AG09309 (cell line): ENCODE measurements at regions not wholly inside any gene's neighbourhood (a gene's known extent, or its start where the extent isn't known, plus 50 kb on each side); places are given as distances from the start of the nearest gene placed in this dataset.

Experiments used
- DNase-seq: peaks from one replicate; pipeline ENCODE4 v3.0.0-alpha.2; 2010; ENCODE audit warnings: low read depth
- H3K4me3 ChIP-seq: 2 replicates; pipeline ENCODE4 v1.5.1; 2011; ENCODE audit warnings: mild to moderate bottlenecking, low read depth, low read length, moderate library complexity; ENCODE audit not compliant: control insufficient read depth
- CTCF ChIP-seq: IDR thresholded peaks from 2 replicates; pipeline ENCODE4 v1.5.1; 2011; ENCODE audit warnings: mild to moderate bottlenecking, low read depth, low read length, inconsistent platforms; ENCODE audit not compliant: insufficient read depth, control insufficient read depth; ENCODE audit errors: missing control alignments

- H3K4me3 ChIP-seq, result no peak overlapping the region
- TF ChIP-seq CTCF, result no peak
- no peak for DNase-seq
Measured at GRCh38 chr14:49971156-49972130, 78.6 kb downstream of the ARF6 start.

GRCh38 chr14:49972131-49972671 lies 79.3 kb downstream of the ARF6 start:
- no peak for DNase-seq
- no peak overlapping the region for H3K4me3 ChIP-seq
- TF ChIP-seq CTCF, result no peak

- DNase-seq, result peak; percentile 43
- no peak for TF ChIP-seq CTCF
- H3K4me3 ChIP-seq, result no peak overlapping the region; the same call in 1 of the 2 replicates
Measured at GRCh38 chr14:49972823-49973222, 79.9 kb downstream of the ARF6 start.

- no peak overlapping the region for H3K4me3 ChIP-seq
- no peak for TF ChIP-seq CTCF
- DNase-seq, result peak; percentile 70
Measured at GRCh38 chr14:49975276-49975675, 82.4 kb downstream of the ARF6 start.

- TF ChIP-seq CTCF, result no peak
- DNase-seq, result no peak
- no peak overlapping the region for H3K4me3 ChIP-seq
Measured at GRCh38 chr14:49975799-49976198, 82.9 kb downstream of the ARF6 start.

GRCh38 chr14:49977126-49977841 lies 84.4 kb downstream of the ARF6 start:
- no peak for DNase-seq
- TF ChIP-seq CTCF, result no peak
- H3K4me3 ChIP-seq, result no peak overlapping the region
